C4-2B (cell line): ENCODE measurements at regions not wholly inside any gene's neighbourhood (a gene's known extent, or its start where the extent isn't known, plus 50 kb on each side); places are given as distances from the start of the nearest gene placed in this dataset.

ENCODE experiments used
- H3K27ac ChIP-seq: fragments of 450-650 bp; 2 replicates; pipeline ENCODE4 v1.5.1; 2017
- ZFX ChIP-seq: fragments of 450-650 bp; IDR thresholded peaks from 2 replicates; pipeline ENCODE4 v1.6.1; 2017
- TF ChIP-seq, protein P1 (sequence below): fragments of 450-650 bp; conservative IDR thresholded peaks from 2 replicates; pipeline ENCODE4 v1.5.1; 2017; ENCODE audit warnings: mild to moderate bottlenecking

DNA sequence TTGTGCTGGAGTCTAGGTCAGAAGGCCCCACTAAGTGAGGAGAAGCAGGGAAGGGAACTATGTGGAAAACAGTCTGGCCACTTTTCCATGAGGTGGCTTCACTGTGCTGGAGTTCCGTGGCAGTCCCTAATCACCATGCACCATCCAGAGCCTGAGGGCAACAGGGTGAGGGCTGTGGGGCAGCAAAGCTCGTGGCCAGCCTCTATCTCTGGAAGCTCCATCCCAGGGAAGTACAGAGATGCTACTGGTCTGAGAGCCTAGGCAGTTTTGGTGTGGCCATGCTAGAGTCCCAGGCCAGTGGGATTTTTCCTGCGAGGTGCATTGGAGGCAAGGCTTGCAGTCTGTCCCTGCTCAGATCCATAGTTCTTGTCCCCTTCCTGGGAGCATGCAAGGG is 157.3 kb upstream of the LRRC7 start:
- TF ChIP-seq, protein P1, sequence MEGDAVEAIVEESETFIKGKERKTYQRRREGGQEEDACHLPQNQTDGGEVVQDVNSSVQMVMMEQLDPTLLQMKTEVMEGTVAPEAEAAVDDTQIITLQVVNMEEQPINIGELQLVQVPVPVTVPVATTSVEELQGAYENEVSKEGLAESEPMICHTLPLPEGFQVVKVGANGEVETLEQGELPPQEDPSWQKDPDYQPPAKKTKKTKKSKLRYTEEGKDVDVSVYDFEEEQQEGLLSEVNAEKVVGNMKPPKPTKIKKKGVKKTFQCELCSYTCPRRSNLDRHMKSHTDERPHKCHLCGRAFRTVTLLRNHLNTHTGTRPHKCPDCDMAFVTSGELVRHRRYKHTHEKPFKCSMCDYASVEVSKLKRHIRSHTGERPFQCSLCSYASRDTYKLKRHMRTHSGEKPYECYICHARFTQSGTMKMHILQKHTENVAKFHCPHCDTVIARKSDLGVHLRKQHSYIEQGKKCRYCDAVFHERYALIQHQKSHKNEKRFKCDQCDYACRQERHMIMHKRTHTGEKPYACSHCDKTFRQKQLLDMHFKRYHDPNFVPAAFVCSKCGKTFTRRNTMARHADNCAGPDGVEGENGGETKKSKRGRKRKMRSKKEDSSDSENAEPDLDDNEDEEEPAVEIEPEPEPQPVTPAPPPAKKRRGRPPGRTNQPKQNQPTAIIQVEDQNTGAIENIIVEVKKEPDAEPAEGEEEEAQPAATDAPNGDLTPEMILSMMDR = no peak
- TF ChIP-seq ZFX = no peak

DNA sequence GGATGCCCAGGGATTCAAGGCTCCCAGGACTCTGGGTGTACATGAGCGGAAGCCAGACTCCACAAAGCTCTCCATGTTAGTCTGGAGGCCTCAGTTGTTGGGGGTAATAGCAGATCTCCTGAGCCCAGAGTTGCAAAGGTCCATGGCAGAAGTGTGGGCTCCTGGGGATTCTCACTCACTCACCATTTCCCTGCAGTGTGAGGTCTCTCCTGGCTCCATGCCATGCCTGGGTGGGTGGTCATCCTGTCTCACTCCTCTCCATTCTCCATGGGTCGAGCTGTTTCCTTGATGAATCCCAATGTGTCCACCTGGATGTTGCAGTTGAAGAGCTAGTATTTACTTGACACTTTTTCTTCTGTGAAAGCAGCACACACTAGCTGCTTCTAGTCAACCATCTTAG is 156.8 kb upstream of the LRRC7 start:
- TF ChIP-seq, protein P1 = no peak
- no peak for TF ChIP-seq ZFX
- no peak overlapping the region for H3K27ac ChIP-seq

More for the DNA sequence above, 157.3 kb upstream of the LRRC7 start:
- H3K27ac ChIP-seq = no peak overlapping the region

DNA sequence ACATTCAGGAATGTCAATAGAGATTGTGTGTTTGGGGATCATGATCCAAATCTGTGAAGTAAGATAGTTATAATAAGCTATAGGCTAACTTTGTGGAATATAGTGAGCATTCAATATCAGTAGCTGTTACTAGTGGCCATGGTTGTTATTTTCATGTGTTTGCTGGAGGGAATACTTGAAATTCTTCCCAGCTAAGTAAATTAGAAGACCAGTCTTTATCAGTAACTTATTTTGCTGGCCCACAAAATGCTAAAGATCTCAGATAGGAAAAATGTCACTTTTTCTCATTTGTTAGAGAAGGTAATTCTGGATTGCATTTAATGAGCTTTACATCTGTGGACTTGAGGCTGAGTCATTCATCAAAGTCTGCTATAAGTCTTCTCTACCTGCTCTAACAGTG is 156.1 kb upstream of the LRRC7 start:
- TF ChIP-seq ZFX = no peak
- TF ChIP-seq, protein P1 = no peak
- no peak overlapping the region for H3K27ac ChIP-seq

DNA sequence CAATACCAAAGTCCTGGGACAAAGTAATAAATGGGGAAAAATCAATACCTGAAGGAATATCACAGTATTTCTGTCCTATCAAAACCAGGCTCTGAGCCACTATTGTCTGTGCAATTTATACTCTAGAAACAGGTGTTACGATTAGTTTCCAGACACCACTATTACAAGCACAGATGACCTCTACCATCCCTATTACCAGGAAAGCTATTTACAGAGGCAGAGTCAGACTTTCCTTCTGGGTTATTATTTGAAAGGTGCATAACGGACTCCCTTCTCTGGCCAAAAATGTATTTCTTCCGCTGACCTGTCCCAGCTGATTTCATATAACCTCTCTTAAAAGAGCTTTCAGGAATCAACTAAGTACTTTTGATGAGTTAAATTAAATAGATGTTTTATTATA is 154.6 kb upstream of the LRRC7 start:
- no peak overlapping the region for H3K27ac ChIP-seq
- TF ChIP-seq, protein P1 = no peak
- TF ChIP-seq ZFX = no peak

DNA sequence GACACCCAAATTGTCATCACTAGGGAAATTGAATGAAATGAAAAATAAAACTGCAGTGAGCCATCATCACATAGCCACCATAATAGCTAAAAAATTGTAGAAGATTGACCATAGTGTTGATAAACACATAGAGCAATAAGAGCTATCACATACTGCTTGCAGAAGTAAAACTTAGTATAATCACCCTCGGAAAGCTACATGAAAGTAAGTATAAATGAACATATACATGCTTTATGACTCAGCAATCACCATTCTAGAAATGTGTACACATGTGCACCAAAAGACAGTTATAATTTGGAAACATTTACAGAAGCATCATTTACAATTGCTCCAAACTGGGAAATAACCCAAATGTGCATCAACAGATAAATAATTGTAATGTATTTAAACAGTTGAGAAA is 153.1 kb upstream of the LRRC7 start:
- no peak overlapping the region for H3K27ac ChIP-seq
- TF ChIP-seq, protein P1 = no peak
- TF ChIP-seq ZFX = no peak

DNA sequence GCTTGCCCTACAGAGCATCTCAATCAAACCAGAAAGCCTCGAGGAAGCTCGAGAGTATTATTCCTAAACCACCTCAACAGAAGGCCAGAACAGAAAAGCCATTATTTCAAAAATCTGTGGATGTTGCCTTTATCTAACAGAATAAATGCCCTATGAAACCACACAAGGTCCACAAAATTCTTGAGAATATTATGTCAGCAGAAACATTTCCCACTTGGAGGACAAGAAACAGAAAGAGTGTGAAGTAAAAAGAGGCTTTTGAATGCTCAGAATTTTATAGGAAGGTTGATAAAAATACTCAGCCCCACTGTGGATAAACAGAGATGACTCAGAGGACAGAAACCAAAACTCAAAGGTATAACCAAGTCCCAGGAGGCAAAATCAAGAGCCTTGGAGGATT is 146.4 kb upstream of the LRRC7 start:
- H3K27ac ChIP-seq = no peak overlapping the region
- TF ChIP-seq, protein P1 = no peak
- TF ChIP-seq ZFX = no peak

DNA sequence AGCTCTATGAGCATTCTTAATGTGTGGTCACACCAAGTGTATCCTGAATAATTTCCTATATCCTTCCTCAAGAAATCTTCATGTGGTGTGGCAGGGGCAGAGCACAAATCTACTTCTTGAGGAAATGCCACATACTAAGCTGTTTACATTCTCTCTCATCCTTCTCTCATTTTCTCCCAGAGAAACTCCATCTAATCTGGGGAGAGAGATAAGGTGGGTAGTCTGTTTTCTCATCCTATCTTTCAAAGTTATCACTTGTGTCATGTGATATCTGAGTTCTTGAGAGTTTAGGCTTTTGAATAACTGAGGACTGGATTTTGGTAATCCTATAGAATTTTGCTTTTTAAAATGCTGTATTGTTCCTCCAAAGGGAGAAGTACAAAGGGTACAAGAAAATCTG is 141.9 kb upstream of the LRRC7 start:
- no peak overlapping the region for H3K27ac ChIP-seq
- no peak for TF ChIP-seq ZFX
- TF ChIP-seq, protein P1 = no peak
